ENCODE measurements at regions not wholly inside any gene's neighbourhood (a gene's known extent, or its start where the extent isn't known, plus 50 kb on each side); places are given as distances from the start of the nearest gene placed in this dataset.
"Not testable (repeated sequence)": the region's sequence is repeated elsewhere in the genome, so short reads cannot be mapped to it uniquely, and the experiment has no call there.

GRCh38 chr1:196148367-196148970 lies 459.8 kb downstream of the KCNT2 start:
- no peak overlapping the region for H3K4me3 Mint-ChIP-seq
- TF ChIP-seq CTCF (IDR thresholded peaks at IDR 0.05): peak; percentile 29
- H3K27ac Mint-ChIP-seq: no peak overlapping the region
- no peaks in the 10 kb centered on the region for H3K36me3 Mint-ChIP-seq
- Histone ChIP-seq H3K27ac (ENCODE audit: low read length) (no peak overlapping the region), H3K27me3 (ENCODE audit: control insufficient read depth, insufficient read depth, low read length) (no peaks in the 10 kb centered on the region), H3K9me3 (ENCODE audit: control insufficient read depth, insufficient read depth, low read length) (no peaks in the 10 kb centered on the region), H3K36me3 (ENCODE audit: control insufficient read depth, insufficient read depth, low read length) (no peaks in the 10 kb centered on the region), H3K4me1 (ENCODE audit: control insufficient read depth, insufficient read depth, low read length) (no peaks in the 10 kb centered on the region), H3K4me3 (ENCODE audit: low read length) (no peak overlapping the region)
- no peaks in the 10 kb centered on the region for H3K4me1 Mint-ChIP-seq
- 87% methylated on average over 1 of the region's 3 CpGs for WGBS (ENCODE audit: insufficient coverage)
- DNase-seq: peak in 1 of 2 donors; percentile 26
- no peaks in the 10 kb centered on the region for H3K27me3 Mint-ChIP-seq (ENCODE audit: low read depth in 2 of 2)
- H3K9me3 Mint-ChIP-seq: no peaks in the 10 kb centered on the region
- intact Hi-C loops (cut with micrococcal nuclease): loop anchor here (2.0 kb wide), 1 partner anchor 512 kb away; no protein-coding TSS in a partner anchor
- ATAC-seq: no peak

- WGBS (ENCODE audit: insufficient coverage): 73% methylated on average over 2 of the region's 2 CpGs
- intact Hi-C loops (cut with micrococcal nuclease): no loop called here
- H3K27ac ChIP-seq (ENCODE audit: low read length): no peak overlapping the region
- Mint-ChIP-seq H3K4me1 (no peaks in the 10 kb centered on the region), H3K27me3 (ENCODE audit: low read depth in 2 of 2) (no peaks in the 10 kb centered on the region), H3K4me3 (no peak overlapping the region), H3K27ac (no peak overlapping the region), H3K9me3 (no peaks in the 10 kb centered on the region), H3K36me3 (no peaks in the 10 kb centered on the region)
- ATAC-seq (no peak), DNase-seq (no peak)
- H3K9me3 ChIP-seq (ENCODE audit: control insufficient read depth, insufficient read depth, low read length): no peaks in the 10 kb centered on the region
- no peak overlapping the region for H3K4me3 ChIP-seq (ENCODE audit: low read length)
- no peaks in the 10 kb centered on the region for H3K36me3 ChIP-seq (ENCODE audit: control insufficient read depth, insufficient read depth, low read length)
- H3K4me1 ChIP-seq (ENCODE audit: control insufficient read depth, insufficient read depth, low read length): no peaks in the 10 kb centered on the region
- TF ChIP-seq CTCF (IDR thresholded peaks at IDR 0.05): no peak
- no peaks in the 10 kb centered on the region for H3K27me3 ChIP-seq (ENCODE audit: control insufficient read depth, insufficient read depth, low read length)
Measured at GRCh38 chr1:196147530-196147929, 460.7 kb downstream of the KCNT2 start.

- WGBS (ENCODE audit: insufficient coverage): 95% methylated on average over 5 of the region's 5 CpGs
- H3K9me3 Mint-ChIP-seq; H3K4me3 ChIP-seq (ENCODE audit: low read length); H3K4me1 Mint-ChIP-seq; intact Hi-C loops (cut with micrococcal nuclease); H3K27ac Mint-ChIP-seq; H3K27me3 Mint-ChIP-seq (ENCODE audit: low read depth in 2 of 2); H3K27me3 ChIP-seq (ENCODE audit: control insufficient read depth, insufficient read depth, low read length); H3K36me3 Mint-ChIP-seq; H3K36me3 ChIP-seq (ENCODE audit: control insufficient read depth, insufficient read depth, low read length); H3K4me3 Mint-ChIP-seq; H3K27ac ChIP-seq (ENCODE audit: low read length); H3K9me3 ChIP-seq (ENCODE audit: control insufficient read depth, insufficient read depth, low read length); ATAC-seq; H3K4me1 ChIP-seq (ENCODE audit: control insufficient read depth, insufficient read depth, low read length); DNase-seq: not testable (repeated sequence)
Measured at GRCh38 chr1:196145151-196145550, 463.1 kb downstream of the KCNT2 start.

- intact Hi-C loops (cut with micrococcal nuclease): no loop called here
- no peak overlapping the region for H3K27ac Mint-ChIP-seq
- no peaks in the 10 kb centered on the region for H3K9me3 Mint-ChIP-seq
- ATAC-seq (no peak), DNase-seq (no peak)
- Histone ChIP-seq H3K36me3 (ENCODE audit: control insufficient read depth, insufficient read depth, low read length) (no peaks in the 10 kb centered on the region), H3K9me3 (ENCODE audit: control insufficient read depth, insufficient read depth, low read length) (no peaks in the 10 kb centered on the region), H3K4me3 (ENCODE audit: low read length) (no peak overlapping the region), H3K27ac (ENCODE audit: low read length) (no peak overlapping the region), H3K27me3 (ENCODE audit: control insufficient read depth, insufficient read depth, low read length) (no peaks in the 10 kb centered on the region), H3K4me1 (ENCODE audit: control insufficient read depth, insufficient read depth, low read length) (no peaks in the 10 kb centered on the region)
- no peaks in the 10 kb centered on the region for H3K27me3 Mint-ChIP-seq (ENCODE audit: low read depth in 2 of 2)
- no peaks in the 10 kb centered on the region for H3K36me3 Mint-ChIP-seq
- no peak for TF ChIP-seq CTCF (IDR thresholded peaks at IDR 0.05)
- no peak overlapping the region for H3K4me3 Mint-ChIP-seq
- H3K4me1 Mint-ChIP-seq: no peaks in the 10 kb centered on the region
- 44% methylated on average over 1 of the region's 1 CpG for WGBS (ENCODE audit: insufficient coverage)
Measured at GRCh38 chr1:196144588-196144987, 463.7 kb downstream of the KCNT2 start.

All from natural killer cell (primary cell).